Liver (tissue), 3 donors: ENCODE measurements at regions not wholly inside any gene's neighbourhood (a gene's known extent, or its start where the extent isn't known, plus 50 kb on each side); places are given as distances from the start of the nearest gene placed in this dataset.

Experiments used
- FOXA1 ChIP-seq: IDR thresholded peaks from 2 replicates; pipeline ENCODE4 v1.6.1; 2016; ENCODE audit warnings: antibody characterized with exemption
- GABPA ChIP-seq, 2 donors: IDR thresholded peaks in 1 of 2; conservative IDR thresholded peaks in 1 of 2; 2 replicates each; pipeline ENCODE4 v1.6.1; 2016; ENCODE audit warnings: antibody characterized with exemption in 2 of 2, mild to moderate bottlenecking in 1 of 2, moderate library complexity in 1 of 2
- RAD21 ChIP-seq, 2 donors: IDR thresholded peaks; 2 replicates each; pipeline ENCODE4 v1.6.1; 2016; ENCODE audit warnings: antibody characterized with exemption in 2 of 2, mild to moderate bottlenecking in 2 of 2
- SP1 ChIP-seq: IDR thresholded peaks from 2 replicates; pipeline ENCODE4 v1.6.1; 2018; ENCODE audit warnings: antibody characterized with exemption, mild to moderate bottlenecking
- TAF1 ChIP-seq: conservative IDR thresholded peaks from 2 replicates; pipeline ENCODE4 v1.6.1; 2016; ENCODE audit warnings: antibody characterized with exemption, mild to moderate bottlenecking
- YY1 ChIP-seq: IDR thresholded peaks from 2 replicates; pipeline ENCODE4 v1.6.1; 2016; ENCODE audit warnings: antibody characterized with exemption, mild to moderate bottlenecking
- TF ChIP-seq, protein P1 (sequence below): fragments of 150-350 bp; IDR thresholded peaks from 2 replicates; pipeline ENCODE4 v1.5.1; 2017; ENCODE audit warnings: improper control_type of control experiment, low read depth, low read length; ENCODE audit not compliant: missing input control
- TF ChIP-seq, protein P2 (sequence below): IDR thresholded peaks from 2 replicates; pipeline ENCODE4 v1.6.1; 2016; ENCODE audit warnings: antibody characterized with exemption, mild to moderate bottlenecking
- TF ChIP-seq, protein P3 (sequence below): IDR thresholded peaks from 2 replicates; pipeline ENCODE4 v1.6.1; 2016; ENCODE audit warnings: antibody characterized with exemption
- TF ChIP-seq, protein P4 (sequence below): IDR thresholded peaks from 2 replicates; pipeline ENCODE4 v1.6.1; 2016; ENCODE audit warnings: antibody characterized with exemption
- donor health status: healthy.
- donor health status: healthy.

DNA sequence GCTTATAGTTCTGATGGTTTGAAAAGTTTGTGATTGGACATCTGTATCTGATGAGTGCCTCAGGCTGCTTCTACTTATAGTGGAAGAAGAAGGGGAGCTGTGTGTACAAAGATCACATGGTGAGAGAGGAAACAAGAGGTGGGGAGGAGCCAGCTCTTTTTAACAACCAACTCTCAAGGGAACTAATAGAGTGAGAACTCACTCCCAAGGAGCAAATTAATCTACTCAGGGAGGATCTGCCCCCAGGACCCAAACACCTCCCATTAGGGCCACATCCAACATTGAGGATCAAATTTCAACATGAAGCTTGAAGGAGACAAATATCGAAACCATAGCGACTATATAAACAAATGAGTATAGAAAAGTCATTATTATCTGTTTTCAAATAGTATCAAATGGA, 64.7 kb upstream of the PRLR start:
- TF ChIP-seq, protein P1, sequence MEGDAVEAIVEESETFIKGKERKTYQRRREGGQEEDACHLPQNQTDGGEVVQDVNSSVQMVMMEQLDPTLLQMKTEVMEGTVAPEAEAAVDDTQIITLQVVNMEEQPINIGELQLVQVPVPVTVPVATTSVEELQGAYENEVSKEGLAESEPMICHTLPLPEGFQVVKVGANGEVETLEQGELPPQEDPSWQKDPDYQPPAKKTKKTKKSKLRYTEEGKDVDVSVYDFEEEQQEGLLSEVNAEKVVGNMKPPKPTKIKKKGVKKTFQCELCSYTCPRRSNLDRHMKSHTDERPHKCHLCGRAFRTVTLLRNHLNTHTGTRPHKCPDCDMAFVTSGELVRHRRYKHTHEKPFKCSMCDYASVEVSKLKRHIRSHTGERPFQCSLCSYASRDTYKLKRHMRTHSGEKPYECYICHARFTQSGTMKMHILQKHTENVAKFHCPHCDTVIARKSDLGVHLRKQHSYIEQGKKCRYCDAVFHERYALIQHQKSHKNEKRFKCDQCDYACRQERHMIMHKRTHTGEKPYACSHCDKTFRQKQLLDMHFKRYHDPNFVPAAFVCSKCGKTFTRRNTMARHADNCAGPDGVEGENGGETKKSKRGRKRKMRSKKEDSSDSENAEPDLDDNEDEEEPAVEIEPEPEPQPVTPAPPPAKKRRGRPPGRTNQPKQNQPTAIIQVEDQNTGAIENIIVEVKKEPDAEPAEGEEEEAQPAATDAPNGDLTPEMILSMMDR, result no peak
- TF ChIP-seq, protein P2, sequence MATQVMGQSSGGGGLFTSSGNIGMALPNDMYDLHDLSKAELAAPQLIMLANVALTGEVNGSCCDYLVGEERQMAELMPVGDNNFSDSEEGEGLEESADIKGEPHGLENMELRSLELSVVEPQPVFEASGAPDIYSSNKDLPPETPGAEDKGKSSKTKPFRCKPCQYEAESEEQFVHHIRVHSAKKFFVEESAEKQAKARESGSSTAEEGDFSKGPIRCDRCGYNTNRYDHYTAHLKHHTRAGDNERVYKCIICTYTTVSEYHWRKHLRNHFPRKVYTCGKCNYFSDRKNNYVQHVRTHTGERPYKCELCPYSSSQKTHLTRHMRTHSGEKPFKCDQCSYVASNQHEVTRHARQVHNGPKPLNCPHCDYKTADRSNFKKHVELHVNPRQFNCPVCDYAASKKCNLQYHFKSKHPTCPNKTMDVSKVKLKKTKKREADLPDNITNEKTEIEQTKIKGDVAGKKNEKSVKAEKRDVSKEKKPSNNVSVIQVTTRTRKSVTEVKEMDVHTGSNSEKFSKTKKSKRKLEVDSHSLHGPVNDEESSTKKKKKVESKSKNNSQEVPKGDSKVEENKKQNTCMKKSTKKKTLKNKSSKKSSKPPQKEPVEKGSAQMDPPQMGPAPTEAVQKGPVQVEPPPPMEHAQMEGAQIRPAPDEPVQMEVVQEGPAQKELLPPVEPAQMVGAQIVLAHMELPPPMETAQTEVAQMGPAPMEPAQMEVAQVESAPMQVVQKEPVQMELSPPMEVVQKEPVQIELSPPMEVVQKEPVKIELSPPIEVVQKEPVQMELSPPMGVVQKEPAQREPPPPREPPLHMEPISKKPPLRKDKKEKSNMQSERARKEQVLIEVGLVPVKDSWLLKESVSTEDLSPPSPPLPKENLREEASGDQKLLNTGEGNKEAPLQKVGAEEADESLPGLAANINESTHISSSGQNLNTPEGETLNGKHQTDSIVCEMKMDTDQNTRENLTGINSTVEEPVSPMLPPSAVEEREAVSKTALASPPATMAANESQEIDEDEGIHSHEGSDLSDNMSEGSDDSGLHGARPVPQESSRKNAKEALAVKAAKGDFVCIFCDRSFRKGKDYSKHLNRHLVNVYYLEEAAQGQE, result no peak
- TF ChIP-seq, protein P3, sequence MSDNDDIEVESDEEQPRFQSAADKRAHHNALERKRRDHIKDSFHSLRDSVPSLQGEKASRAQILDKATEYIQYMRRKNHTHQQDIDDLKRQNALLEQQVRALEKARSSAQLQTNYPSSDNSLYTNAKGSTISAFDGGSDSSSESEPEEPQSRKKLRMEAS, result no peak
- no peak for TF ChIP-seq YY1
- no peak for TF ChIP-seq SP1
- no peak for TF ChIP-seq GABPA (IDR thresholded peaks at IDR 0.05 in 1 of 2, conservative IDR thresholded peaks at IDR 0.05 in 1 of 2)
- TF ChIP-seq, protein P4, sequence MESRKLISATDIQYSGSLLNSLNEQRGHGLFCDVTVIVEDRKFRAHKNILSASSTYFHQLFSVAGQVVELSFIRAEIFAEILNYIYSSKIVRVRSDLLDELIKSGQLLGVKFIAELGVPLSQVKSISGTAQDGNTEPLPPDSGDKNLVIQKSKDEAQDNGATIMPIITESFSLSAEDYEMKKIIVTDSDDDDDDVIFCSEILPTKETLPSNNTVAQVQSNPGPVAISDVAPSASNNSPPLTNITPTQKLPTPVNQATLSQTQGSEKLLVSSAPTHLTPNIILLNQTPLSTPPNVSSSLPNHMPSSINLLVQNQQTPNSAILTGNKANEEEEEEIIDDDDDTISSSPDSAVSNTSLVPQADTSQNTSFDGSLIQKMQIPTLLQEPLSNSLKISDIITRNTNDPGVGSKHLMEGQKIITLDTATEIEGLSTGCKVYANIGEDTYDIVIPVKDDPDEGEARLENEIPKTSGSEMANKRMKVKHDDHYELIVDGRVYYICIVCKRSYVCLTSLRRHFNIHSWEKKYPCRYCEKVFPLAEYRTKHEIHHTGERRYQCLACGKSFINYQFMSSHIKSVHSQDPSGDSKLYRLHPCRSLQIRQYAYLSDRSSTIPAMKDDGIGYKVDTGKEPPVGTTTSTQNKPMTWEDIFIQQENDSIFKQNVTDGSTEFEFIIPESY, result no peak
- no peak for TF ChIP-seq FOXA1
- TF ChIP-seq RAD21 (IDR thresholded peaks at IDR 0.05), result no peak
- TF ChIP-seq TAF1, result no peak
